ENCODE measurements at regions not wholly inside any gene's neighbourhood (a gene's known extent, or its start where the extent isn't known, plus 50 kb on each side); places are given as distances from the start of the nearest gene placed in this dataset.
"Not testable (repeated sequence)": the region's sequence is repeated elsewhere in the genome, so short reads cannot be mapped to it uniquely, and the experiment has no call there.

GRCh38 chr3:193801097-193801496 is 208.1 kb downstream of the OPA1 start:
- intact Hi-C loops (cut with micrococcal nuclease) = no loop called here

- intact Hi-C loops (cut with micrococcal nuclease) = no loop called here
Measured at GRCh38 chr3:193803288-193803687, 210.3 kb downstream of the OPA1 start.

- intact Hi-C loops (cut with micrococcal nuclease) = no loop called here
Measured at GRCh38 chr3:193805448-193805847, 212.4 kb downstream of the OPA1 start.

- intact Hi-C loops (cut with micrococcal nuclease) = no loop called here
Measured at GRCh38 chr3:193808317-193808716, 215.3 kb downstream of the OPA1 start.

- intact Hi-C loops (cut with micrococcal nuclease) = no loop called here
Measured at GRCh38 chr3:193809106-193809505, 216.1 kb downstream of the OPA1 start.

- intact Hi-C loops (cut with micrococcal nuclease) = no loop called here
Measured at GRCh38 chr3:193812078-193812725, 219.2 kb downstream of the OPA1 start.

GRCh38 chr3:193812791-193813500 is 219.9 kb downstream of the OPA1 start:
- intact Hi-C loops (cut with micrococcal nuclease) = no loop called here

GRCh38 chr3:193813501-193813830 is 220.5 kb downstream of the OPA1 start:
- intact Hi-C loops (cut with micrococcal nuclease) = no loop called here

- intact Hi-C loops (cut with micrococcal nuclease) = no loop called here
Measured at GRCh38 chr3:193814166-193814892, 221.3 kb downstream of the OPA1 start.

GRCh38 chr3:193815246-193816027 is 222.4 kb downstream of the OPA1 start:
- intact Hi-C loops (cut with micrococcal nuclease) = no loop called here

GRCh38 chr3:193816028-193816395 is 223.0 kb downstream of the OPA1 start:
- intact Hi-C loops (cut with micrococcal nuclease) = no loop called here

- intact Hi-C loops (cut with micrococcal nuclease) = no loop called here
Measured at GRCh38 chr3:193816656-193817311, 223.8 kb downstream of the OPA1 start.

- intact Hi-C loops (cut with micrococcal nuclease) = no loop called here
Measured at GRCh38 chr3:193819117-193820010, 226.4 kb downstream of the OPA1 start.

GRCh38 chr3:193821151-193821668 is 228.2 kb downstream of the OPA1 start:
- intact Hi-C loops (cut with micrococcal nuclease) = no loop called here

- intact Hi-C loops (cut with micrococcal nuclease) = no loop called here
Measured at GRCh38 chr3:193822492-193823212, 229.6 kb downstream of the OPA1 start.

GRCh38 chr3:193823213-193823605 is 230.2 kb downstream of the OPA1 start:
- intact Hi-C loops (cut with micrococcal nuclease) = not testable (repeated sequence)

- intact Hi-C loops (cut with micrococcal nuclease) = no loop called here
Measured at GRCh38 chr3:193824365-193824764, 231.4 kb downstream of the OPA1 start.

GRCh38 chr3:193825617-193826016 is 232.6 kb downstream of the OPA1 start:
- intact Hi-C loops (cut with micrococcal nuclease) = no loop called here

- intact Hi-C loops (cut with micrococcal nuclease) = no loop called here
Measured at GRCh38 chr3:193826159-193826795, 233.3 kb downstream of the OPA1 start.

Measured in T-helper 2 cell treated with Interferon-gamma antibody and Interleukin-4, amounts not matched to agents 100 ng/mL and 5 ng/mL, for 36 hours (primary cell).